ENCODE measurements at regions not wholly inside any gene's neighbourhood (a gene's known extent, or its start where the extent isn't known, plus 50 kb on each side); places are given as distances from the start of the nearest gene placed in this dataset.

GRCh38 chr1:83625646-83626045, 373.3 kb downstream of the TTLL7 start:
- Histone ChIP-seq H3K9me3 (no peaks in the 10 kb centered on the region), H3K4me1 (ENCODE audit: control insufficient read depth in 1 of 2, extremely low read depth in 1 of 2, insufficient read depth in 2 of 2, low read length in 2 of 2) (no peaks in the 10 kb centered on the region), H3K27me3 (replicated peaks in 1 of 2; ENCODE audit: control insufficient read depth in 2 of 2, extremely low read depth in 1 of 2, insufficient read depth in 2 of 2, low read length in 1 of 2) (no peaks in the 10 kb centered on the region), H3K36me3 (ENCODE audit: control insufficient read depth in 2 of 2, extremely low read depth in 1 of 2, insufficient read depth in 1 of 2, low read length in 1 of 2) (peaks cover 0 to 3% of the 10 kb centered on the region in 2 donors), H3K4me3 (ENCODE audit: control insufficient read depth in 1 of 2, extremely low read depth in 1 of 2, low read length in 1 of 2) (no peak overlapping the region), H3K27ac (ENCODE audit: low read length) (no peak overlapping the region)
- Mint-ChIP-seq H3K27ac (no peak overlapping the region), H3K4me3 (no peak overlapping the region), H3K4me1 (peaks cover 0 to 2% (median 0%) of the 10 kb centered on the region in 3 donors), H3K27me3 (no peaks in the 10 kb centered on the region), H3K36me3 (no peaks in the 10 kb centered on the region), H3K9me3 (peaks cover 0 to 6% (median 5%) of the 10 kb centered on the region in 3 donors)
- ChIA-PET CTCF (no interaction called here), POLR2A (no interaction called here)
- 86% methylated on average over 2 of the region's 3 CpGs for WGBS (ENCODE audit: insufficient coverage)
- ATAC-seq (replicated peaks in 1 of 4) (no peak), DNase-seq (no peak)

- H3K9me3 Mint-ChIP-seq, result no peaks in the 10 kb centered on the region
- Histone ChIP-seq H3K36me3 (ENCODE audit: control insufficient read depth in 2 of 2, extremely low read depth in 1 of 2, insufficient read depth in 1 of 2, low read length in 1 of 2) (no peaks in the 10 kb centered on the region), H3K27me3 (replicated peaks in 1 of 2; ENCODE audit: control insufficient read depth in 2 of 2, extremely low read depth in 1 of 2, insufficient read depth in 2 of 2, low read length in 1 of 2) (no peaks in the 10 kb centered on the region), H3K27ac (ENCODE audit: low read length) (no peak overlapping the region), H3K4me3 (ENCODE audit: control insufficient read depth in 1 of 2, extremely low read depth in 1 of 2, low read length in 1 of 2) (no peak overlapping the region), H3K4me1 (ENCODE audit: control insufficient read depth in 1 of 2, extremely low read depth in 1 of 2, insufficient read depth in 2 of 2, low read length in 2 of 2) (peaks cover 0 to 5% of the 10 kb centered on the region in 2 experiments), H3K9me3 (no peaks in the 10 kb centered on the region)
- ATAC-seq (replicated peaks in 1 of 4) (no peak), DNase-seq (no peak)
- ChIA-PET POLR2A (no interaction called here), CTCF (no interaction called here)
- no peak overlapping the region for H3K4me3 Mint-ChIP-seq
- 43% methylated on average over 2 of the region's 4 CpGs for WGBS (ENCODE audit: insufficient coverage)
- H3K27ac Mint-ChIP-seq, result no peak overlapping the region
- no peaks in the 10 kb centered on the region for H3K27me3 Mint-ChIP-seq
- peaks cover 0 to 1% (median 0%) of the 10 kb centered on the region in 3 donors for H3K4me1 Mint-ChIP-seq
- H3K36me3 Mint-ChIP-seq, result no peaks in the 10 kb centered on the region
Observed at GRCh38 chr1:83620016-83620415, 378.9 kb downstream of the TTLL7 start.

GRCh38 chr1:83619170-83619896, 379.6 kb downstream of the TTLL7 start:
- no peaks in the 10 kb centered on the region for H3K9me3 ChIP-seq
- Mint-ChIP-seq H3K36me3 (no peaks in the 10 kb centered on the region), H3K9me3 (no peaks in the 10 kb centered on the region), H3K4me3 (no peak overlapping the region), H3K27me3 (no peaks in the 10 kb centered on the region), H3K4me1 (peaks cover 0 to 1% (median 0%) of the 10 kb centered on the region in 3 donors), H3K27ac (no peak overlapping the region)
- ChIA-PET CTCF (no interaction called here), POLR2A (interaction anchor here in 1 of 2 donors (0.5 kb wide), 1 partner anchor 77 kb away, joined by 5 read pairs; no protein-coding TSS in a partner anchor)
- no peak overlapping the region for H3K4me3 ChIP-seq (ENCODE audit: control insufficient read depth in 1 of 2, extremely low read depth in 1 of 2, low read length in 1 of 2)
- 33% methylated on average over 2 of the region's 2 CpGs for WGBS (ENCODE audit: insufficient coverage)
- no peak overlapping the region for H3K27ac ChIP-seq (ENCODE audit: low read length)
- H3K36me3 ChIP-seq (ENCODE audit: control insufficient read depth in 2 of 2, extremely low read depth in 1 of 2, insufficient read depth in 1 of 2, low read length in 1 of 2), result no peaks in the 10 kb centered on the region
- peaks cover 0 to 5% of the 10 kb centered on the region in 2 experiments for H3K4me1 ChIP-seq (ENCODE audit: control insufficient read depth in 1 of 2, extremely low read depth in 1 of 2, insufficient read depth in 2 of 2, low read length in 2 of 2)
- ATAC-seq (replicated peaks in 1 of 4) (no peak), DNase-seq (no peak)
- no peaks in the 10 kb centered on the region for H3K27me3 ChIP-seq (replicated peaks in 1 of 2; ENCODE audit: control insufficient read depth in 2 of 2, extremely low read depth in 1 of 2, insufficient read depth in 2 of 2, low read length in 1 of 2)

DNA sequence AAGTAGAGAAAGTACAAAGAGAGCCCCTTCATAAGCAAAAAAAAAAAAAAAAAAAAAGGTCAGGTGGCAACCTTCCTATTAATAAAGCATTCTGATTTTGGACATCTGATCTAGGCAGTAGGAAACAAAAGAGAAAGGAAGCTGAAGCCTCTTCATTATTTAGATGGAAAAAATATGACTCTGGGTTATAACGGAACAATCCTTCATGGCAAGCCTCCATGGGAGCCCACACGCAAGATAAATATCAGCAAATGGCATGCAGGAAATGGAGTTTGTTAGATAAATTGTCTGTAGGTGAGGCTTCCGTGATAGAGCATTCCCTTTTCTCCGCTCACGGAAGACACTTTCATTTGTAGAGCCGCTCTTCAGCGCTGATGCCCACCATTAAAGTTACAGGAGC, 381.0 kb downstream of the TTLL7 start:
- Histone ChIP-seq H3K9me3 (no peaks in the 10 kb centered on the region), H3K4me3 (ENCODE audit: control insufficient read depth in 1 of 2, extremely low read depth in 1 of 2, low read length in 1 of 2) (no peak overlapping the region), H3K36me3 (ENCODE audit: control insufficient read depth in 2 of 2, extremely low read depth in 1 of 2, insufficient read depth in 1 of 2, low read length in 1 of 2) (no peaks in the 10 kb centered on the region), H3K27ac (ENCODE audit: low read length) (no peak overlapping the region), H3K27me3 (replicated peaks in 1 of 2; ENCODE audit: control insufficient read depth in 2 of 2, extremely low read depth in 1 of 2, insufficient read depth in 2 of 2, low read length in 1 of 2) (no peaks in the 10 kb centered on the region), H3K4me1 (ENCODE audit: control insufficient read depth in 1 of 2, extremely low read depth in 1 of 2, insufficient read depth in 2 of 2, low read length in 2 of 2) (peaks cover 0 to 5% of the 10 kb centered on the region in 2 experiments)
- ATAC-seq (replicated peaks in 1 of 4) (no peak), DNase-seq (no peak)
- Mint-ChIP-seq H3K4me3 (no peak overlapping the region), H3K36me3 (no peaks in the 10 kb centered on the region), H3K27me3 (no peaks in the 10 kb centered on the region), H3K9me3 (no peaks in the 10 kb centered on the region), H3K27ac (no peak overlapping the region), H3K4me1 (peaks cover 0 to 1% (median 0%) of the 10 kb centered on the region in 3 donors)
- 94% methylated on average over 5 of the region's 7 CpGs for WGBS (ENCODE audit: insufficient coverage)
- POLR2A ChIA-PET, result no interaction called here
- CTCF ChIA-PET, result interaction anchor here (0.6 kb wide), 2 partner anchors 56 to 73 kb away, joined by 4 to 6 read pairs; no protein-coding TSS in a partner anchor

DNA sequence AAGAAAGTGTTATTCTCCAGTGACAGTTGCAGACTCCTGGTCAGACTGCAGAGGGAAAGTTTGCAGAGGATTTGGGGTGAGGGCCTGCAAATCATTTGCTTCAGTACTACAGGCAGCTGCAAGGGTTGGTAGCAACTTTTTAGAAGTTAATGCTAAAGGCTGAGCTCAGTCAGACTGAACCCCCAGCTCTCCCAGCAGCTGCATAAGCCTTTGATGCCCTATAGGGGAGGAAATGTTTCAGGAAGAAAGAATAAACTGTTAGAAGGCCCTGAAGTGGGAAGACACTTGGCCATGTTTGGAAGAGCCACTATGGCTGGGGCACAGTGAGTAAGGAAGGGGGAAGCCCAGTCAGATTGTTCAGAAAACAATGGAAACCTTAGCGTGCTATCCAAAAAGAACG, 383.6 kb downstream of the TTLL7 start:
- Histone ChIP-seq H3K27ac (ENCODE audit: low read length) (no peak overlapping the region), H3K27me3 (replicated peaks in 1 of 2; ENCODE audit: control insufficient read depth in 2 of 2, extremely low read depth in 1 of 2, insufficient read depth in 2 of 2, low read length in 1 of 2) (no peaks in the 10 kb centered on the region), H3K4me3 (ENCODE audit: control insufficient read depth in 1 of 2, extremely low read depth in 1 of 2, low read length in 1 of 2) (no peak overlapping the region), H3K36me3 (ENCODE audit: control insufficient read depth in 2 of 2, extremely low read depth in 1 of 2, insufficient read depth in 1 of 2, low read length in 1 of 2) (no peaks in the 10 kb centered on the region), H3K9me3 (no peaks in the 10 kb centered on the region), H3K4me1 (ENCODE audit: control insufficient read depth in 1 of 2, extremely low read depth in 1 of 2, insufficient read depth in 2 of 2, low read length in 2 of 2) (peaks cover 0 to 5% of the 10 kb centered on the region in 2 experiments)
- no CpG with 5 or more reads among the region's 2 CpGs for WGBS (ENCODE audit: insufficient coverage)
- Mint-ChIP-seq H3K36me3 (no peaks in the 10 kb centered on the region), H3K4me3 (no peak overlapping the region), H3K27me3 (no peaks in the 10 kb centered on the region), H3K27ac (no peak overlapping the region), H3K9me3 (no peaks in the 10 kb centered on the region), H3K4me1 (peaks cover 0 to 1% (median 0%) of the 10 kb centered on the region in 3 donors)
- ATAC-seq (replicated peaks in 1 of 4) (no peak), DNase-seq (no peak)
- ChIA-PET POLR2A (no interaction called here), CTCF (no interaction called here)

GRCh38 chr1:83606416-83606955, 392.4 kb downstream of the TTLL7 start:
- Mint-ChIP-seq H3K9me3 (peaks cover 0 to 2% (median 1%) of the 10 kb centered on the region in 3 donors), H3K4me3 (no peak overlapping the region), H3K36me3 (no peaks in the 10 kb centered on the region), H3K27me3 (no peaks in the 10 kb centered on the region), H3K4me1 (peaks cover 0 to 3% (median 3%) of the 10 kb centered on the region in 3 donors), H3K27ac (no peak overlapping the region)
- Histone ChIP-seq H3K4me3 (ENCODE audit: control insufficient read depth in 1 of 2, extremely low read depth in 1 of 2, low read length in 1 of 2) (no peak overlapping the region), H3K27me3 (replicated peaks in 1 of 2; ENCODE audit: control insufficient read depth in 2 of 2, extremely low read depth in 1 of 2, insufficient read depth in 2 of 2, low read length in 1 of 2) (no peaks in the 10 kb centered on the region), H3K4me1 (ENCODE audit: control insufficient read depth in 1 of 2, extremely low read depth in 1 of 2, insufficient read depth in 2 of 2, low read length in 2 of 2) (no peaks in the 10 kb centered on the region), H3K36me3 (ENCODE audit: control insufficient read depth in 2 of 2, extremely low read depth in 1 of 2, insufficient read depth in 1 of 2, low read length in 1 of 2) (no peaks in the 10 kb centered on the region), H3K27ac (ENCODE audit: low read length) (no peak overlapping the region), H3K9me3 (no peaks in the 10 kb centered on the region)
- ATAC-seq (replicated peaks in 1 of 4), result no peak
- DNase-seq, result no peak
- CTCF ChIA-PET, result no interaction called here
- POLR2A ChIA-PET, result no interaction called here
- no CpG with 5 or more reads among the region's 4 CpGs for WGBS (ENCODE audit: insufficient coverage)

All from T-cell (primary cell).